Rectal smooth muscle tissue (tissue), 1 donor: ENCODE measurements at regions not wholly inside any gene's neighbourhood (a gene's known extent, or its start where the extent isn't known, plus 50 kb on each side); places are given as distances from the start of the nearest gene placed in this dataset.

Experiments
- H3K27ac ChIP-seq: one replicate; pipeline ENCODE4 v1.7.0; 2013; ENCODE audit warnings: low read depth, low read length, inconsistent platforms
- H3K27me3 ChIP-seq: one replicate; pipeline ENCODE4 v1.7.0; 2013; ENCODE audit warnings: low read length; ENCODE audit not compliant: control insufficient read depth, insufficient read depth
- H3K36me3 ChIP-seq: one replicate; pipeline ENCODE4 v1.7.0; 2013; ENCODE audit warnings: low read length; ENCODE audit not compliant: control insufficient read depth, insufficient read depth
- H3K4me1 ChIP-seq: one replicate; pipeline ENCODE4 v1.7.0; 2013; ENCODE audit warnings: low read length; ENCODE audit not compliant: control insufficient read depth, insufficient read depth
- H3K4me3 ChIP-seq: one replicate; pipeline ENCODE4 v1.7.0; 2013; ENCODE audit warnings: low read length
- H3K9ac ChIP-seq: one replicate; pipeline ENCODE4 v1.7.0; 2013; ENCODE audit warnings: low read length

DNA sequence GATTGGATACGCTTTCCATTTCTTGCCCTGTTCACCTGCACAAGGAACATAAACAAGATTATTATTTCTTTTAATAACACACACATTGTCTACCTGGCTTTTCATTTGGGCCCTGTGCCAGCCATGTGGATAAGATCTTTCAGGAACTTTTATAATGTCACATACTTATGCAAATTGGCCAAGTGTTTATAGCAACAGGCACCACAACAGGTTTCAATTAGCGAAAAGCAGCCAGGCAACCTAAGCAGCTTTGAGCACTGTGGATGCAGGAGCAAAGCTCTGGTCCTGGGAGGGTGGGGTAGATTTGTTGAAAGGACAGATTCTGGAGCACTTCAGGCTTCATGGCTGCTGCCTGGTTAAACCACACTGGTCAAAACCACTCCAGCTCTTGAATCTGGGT, 217.4 kb downstream of the BARX2 start:
- Histone ChIP-seq H3K4me3 (no peak overlapping the region), H3K27me3 (no peaks in the 10 kb centered on the region), H3K4me1 (no peaks in the 10 kb centered on the region), H3K9ac (no peak overlapping the region), H3K36me3 (no peaks in the 10 kb centered on the region), H3K27ac (no peak overlapping the region)

- Histone ChIP-seq H3K4me3 (no peak overlapping the region), H3K27me3 (no peaks in the 10 kb centered on the region), H3K9ac (no peak overlapping the region), H3K27ac (no peak overlapping the region), H3K36me3 (no peaks in the 10 kb centered on the region), H3K4me1 (no peaks in the 10 kb centered on the region)
These were observed 219.7 kb downstream of the BARX2 start for GRCh38 chr11:129595038-129595962.

- Histone ChIP-seq H3K9ac (no peak overlapping the region), H3K27me3 (no peaks in the 10 kb centered on the region), H3K4me3 (no peak overlapping the region), H3K36me3 (no peaks in the 10 kb centered on the region), H3K4me1 (no peaks in the 10 kb centered on the region), H3K27ac (no peak overlapping the region)
These were observed 219.3 kb upstream of the TMEM45B start for GRCh38 chr11:129596351-129596750.

DNA sequence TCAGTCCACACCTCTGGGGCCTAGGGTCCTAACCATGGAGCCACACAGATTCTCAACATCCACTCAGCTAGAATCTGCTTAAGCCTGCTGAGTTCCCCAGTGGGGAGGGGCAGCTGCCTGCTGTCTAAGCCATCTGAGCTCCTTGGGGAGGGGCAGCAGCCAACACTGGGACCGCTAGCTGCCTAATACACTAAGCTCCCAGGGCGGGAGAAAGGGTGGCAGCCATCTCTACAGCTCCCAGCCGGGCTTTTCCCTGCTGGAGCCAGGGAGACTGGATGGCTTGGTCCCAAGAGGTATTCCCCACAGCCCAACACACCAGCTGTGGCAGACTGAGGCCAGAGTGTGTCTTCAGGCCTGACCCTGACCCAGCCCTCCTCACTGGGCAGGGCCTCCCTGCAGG, 217.3 kb upstream of the TMEM45B start:
- Histone ChIP-seq H3K9ac (no peak overlapping the region), H3K27ac (no peak overlapping the region), H3K27me3 (no peaks in the 10 kb centered on the region), H3K4me1 (no peaks in the 10 kb centered on the region), H3K4me3 (no peak overlapping the region), H3K36me3 (no peaks in the 10 kb centered on the region)

DNA sequence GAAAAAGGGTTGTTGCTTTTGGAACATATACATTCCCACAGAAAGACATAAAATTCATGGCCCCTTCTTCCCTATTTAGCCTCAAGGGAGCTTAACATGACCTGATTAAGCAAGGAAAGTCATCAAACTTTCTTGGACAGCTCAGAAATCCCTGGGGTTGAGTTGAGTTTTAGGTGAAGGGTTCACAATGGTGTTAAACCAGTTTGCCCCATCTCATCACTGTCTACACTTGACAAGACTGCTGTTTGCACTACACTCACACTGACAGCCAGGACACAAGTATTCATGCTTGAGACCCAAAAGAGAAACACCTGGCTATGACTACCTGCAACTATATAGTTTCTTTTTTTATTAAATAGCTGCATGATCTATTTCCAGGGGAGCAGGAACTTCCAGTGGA, 209.8 kb upstream of the TMEM45B start:
- H3K4me1 ChIP-seq = no peaks in the 10 kb centered on the region
- no peak overlapping the region for H3K27ac ChIP-seq
- H3K9ac ChIP-seq = no peak overlapping the region
- H3K27me3 ChIP-seq = no peaks in the 10 kb centered on the region
- no peak overlapping the region for H3K4me3 ChIP-seq
- H3K36me3 ChIP-seq = no peaks in the 10 kb centered on the region

- Histone ChIP-seq H3K4me1 (no peaks in the 10 kb centered on the region), H3K4me3 (no peak overlapping the region), H3K27ac (no peak overlapping the region), H3K27me3 (no peaks in the 10 kb centered on the region), H3K36me3 (no peaks in the 10 kb centered on the region), H3K9ac (no peak overlapping the region)
These were observed 206.9 kb upstream of the TMEM45B start for GRCh38 chr11:129608711-129609110.

- H3K9ac ChIP-seq = no peak overlapping the region
- H3K4me1 ChIP-seq = no peaks in the 10 kb centered on the region
- H3K4me3 ChIP-seq = no peak overlapping the region
- H3K27ac ChIP-seq = no peak overlapping the region
- no peaks in the 10 kb centered on the region for H3K36me3 ChIP-seq
- no peaks in the 10 kb centered on the region for H3K27me3 ChIP-seq
These were observed 205.5 kb upstream of the TMEM45B start for GRCh38 chr11:129610125-129610524.

DNA sequence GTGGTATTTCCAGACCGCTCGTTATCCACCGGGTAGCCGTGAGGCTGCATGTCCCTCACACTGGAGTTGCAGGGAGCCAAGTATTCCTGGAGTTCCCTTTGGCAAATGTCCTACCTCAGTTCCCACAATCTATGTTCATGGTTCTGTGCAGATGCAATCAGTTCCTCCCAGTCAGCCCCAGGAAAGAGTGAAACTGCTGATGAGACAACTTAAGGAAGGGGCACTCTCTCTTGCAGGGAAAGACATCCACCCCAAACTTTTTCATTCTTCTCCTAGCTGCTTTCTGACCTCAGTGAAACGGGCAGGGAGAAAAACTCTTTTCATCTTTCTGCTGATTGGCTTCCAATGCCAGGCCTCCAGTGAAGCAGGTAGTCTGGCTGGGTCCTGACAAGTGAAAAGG, 205.1 kb upstream of the TMEM45B start:
- H3K27ac ChIP-seq = no peak overlapping the region
- H3K27me3 ChIP-seq = no peaks in the 10 kb centered on the region
- no peak overlapping the region for H3K9ac ChIP-seq
- H3K4me1 ChIP-seq = no peaks in the 10 kb centered on the region
- no peak overlapping the region for H3K4me3 ChIP-seq
- no peaks in the 10 kb centered on the region for H3K36me3 ChIP-seq

DNA sequence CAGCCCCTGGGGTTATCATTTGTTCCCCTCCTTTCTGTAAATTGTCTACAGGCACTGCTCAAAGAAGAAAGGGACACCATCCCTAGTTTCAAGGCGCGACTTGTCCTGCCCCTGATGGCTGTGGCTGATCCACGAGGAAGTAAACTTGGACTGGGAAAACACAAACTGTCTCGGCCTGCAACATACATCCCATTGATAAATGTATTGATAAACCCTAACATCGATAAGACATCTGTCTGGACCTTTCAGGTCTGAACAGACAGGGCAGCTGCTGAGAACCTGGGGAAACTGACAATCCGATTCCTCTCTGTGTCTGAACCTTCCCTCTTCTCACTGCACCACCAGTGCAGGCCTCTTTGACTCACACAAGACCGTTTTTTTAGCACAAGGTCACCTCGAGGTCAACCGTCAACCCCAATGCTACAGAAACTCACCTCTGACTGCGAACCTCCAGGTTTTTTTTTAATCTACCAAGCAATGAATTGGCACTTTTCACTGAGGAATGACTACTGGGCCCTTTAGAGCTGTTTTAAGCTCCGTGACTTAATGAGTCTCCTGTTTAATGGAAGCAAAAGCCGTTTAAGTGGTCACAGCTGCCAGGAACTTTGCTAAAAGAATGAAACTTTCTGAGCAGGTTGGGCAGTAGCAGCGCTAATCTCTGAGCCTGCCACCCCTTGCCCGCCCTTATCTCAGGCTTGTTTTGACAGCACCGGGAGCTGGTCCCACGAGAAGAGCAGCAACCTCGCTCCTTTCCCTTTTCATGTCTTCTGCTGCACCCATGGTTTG, 203.8 kb upstream of the TMEM45B start:
- no peak overlapping the region for H3K4me3 ChIP-seq
- H3K4me1 ChIP-seq = no peaks in the 10 kb centered on the region
- H3K9ac ChIP-seq = no peak overlapping the region
- H3K27me3 ChIP-seq = no peaks in the 10 kb centered on the region
- H3K27ac ChIP-seq = no peak overlapping the region
- H3K36me3 ChIP-seq = no peaks in the 10 kb centered on the region

DNA sequence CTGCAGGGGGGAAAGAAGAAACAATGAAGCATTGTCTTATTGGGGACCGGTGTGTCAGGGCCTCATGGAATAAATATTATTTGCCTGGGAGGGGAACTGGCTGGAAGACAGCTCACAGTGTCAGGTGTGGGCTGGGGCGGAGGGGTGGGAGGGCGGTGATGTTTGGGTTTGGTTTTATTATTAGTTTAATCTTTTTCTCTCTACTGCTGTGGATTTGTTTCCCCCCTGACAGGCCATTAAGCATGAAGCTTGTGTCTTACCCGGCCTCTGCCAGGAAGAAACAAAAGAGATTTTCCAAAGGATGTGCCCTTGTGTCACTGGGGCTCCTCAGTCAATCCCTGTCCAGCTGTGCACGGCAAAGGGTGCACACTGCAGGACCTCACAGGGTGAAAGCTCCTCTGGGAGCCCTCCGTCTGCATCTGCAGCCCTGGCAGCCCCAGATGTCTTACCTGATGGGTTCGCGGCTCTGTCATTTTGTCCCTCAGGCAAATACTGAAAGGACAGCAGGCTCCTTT, 203.1 kb upstream of the TMEM45B start:
- no peaks in the 10 kb centered on the region for H3K4me1 ChIP-seq
- no peak overlapping the region for H3K9ac ChIP-seq
- no peak overlapping the region for H3K4me3 ChIP-seq
- H3K36me3 ChIP-seq = no peaks in the 10 kb centered on the region
- no peaks in the 10 kb centered on the region for H3K27me3 ChIP-seq
- H3K27ac ChIP-seq = no peak overlapping the region

DNA sequence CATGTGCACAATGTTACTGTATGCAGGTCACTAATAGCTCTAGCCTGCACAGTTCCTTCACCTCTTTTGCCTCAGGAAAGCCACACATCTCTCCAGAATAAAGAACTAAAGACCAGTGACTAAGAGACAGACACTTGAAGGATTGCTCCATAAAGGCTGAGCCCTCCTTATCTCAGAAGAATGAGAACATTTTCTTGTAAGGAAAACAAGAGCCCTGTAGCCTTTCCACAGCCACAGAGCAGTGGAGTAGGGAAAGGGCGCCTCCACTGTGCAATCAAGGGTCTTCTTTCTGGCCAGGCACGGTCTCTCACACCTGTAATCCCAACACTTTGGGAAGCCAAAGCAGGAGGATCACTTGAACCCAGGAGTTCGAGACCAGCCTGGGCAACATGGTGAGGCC, 202.6 kb upstream of the TMEM45B start:
- no peak overlapping the region for H3K27ac ChIP-seq

DNA sequence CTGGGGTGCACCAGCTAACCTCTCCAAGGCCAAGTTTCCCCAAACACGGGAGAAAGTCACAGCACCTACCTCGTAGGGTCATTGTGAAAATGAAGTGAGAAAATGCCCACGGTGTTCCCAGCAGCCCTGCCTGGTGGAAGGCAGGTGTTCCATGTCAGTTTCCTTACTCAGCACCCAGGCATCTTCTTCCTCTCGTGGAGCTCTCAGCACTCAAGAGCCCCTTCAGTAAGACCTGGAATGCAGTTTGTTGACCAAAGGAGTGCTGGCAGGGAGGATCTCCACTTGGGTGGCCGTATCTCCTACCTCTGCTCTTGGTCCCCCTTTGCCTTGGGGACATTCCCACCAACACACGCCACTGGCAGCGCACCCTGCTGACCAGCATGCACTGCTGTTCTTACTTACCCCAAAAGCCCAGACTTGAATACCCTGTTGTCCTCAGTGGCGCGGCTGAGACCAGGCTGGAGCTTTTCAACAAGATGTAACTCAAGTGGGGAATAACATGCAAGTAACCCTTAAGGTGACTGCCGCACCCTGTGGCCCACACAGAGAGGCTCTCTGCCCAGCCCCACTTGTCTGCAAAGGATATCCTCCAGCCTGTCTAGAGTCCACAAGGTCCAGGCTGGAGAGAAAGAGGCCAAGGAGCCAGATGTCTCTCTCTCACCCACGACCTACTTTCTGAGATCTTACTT, 201.2 kb upstream of the TMEM45B start:
- H3K27me3 ChIP-seq = no peaks in the 10 kb centered on the region
- H3K9ac ChIP-seq = no peak overlapping the region
- no peak overlapping the region for H3K27ac ChIP-seq
- H3K4me3 ChIP-seq = no peak overlapping the region
- H3K36me3 ChIP-seq = no peaks in the 10 kb centered on the region
- no peaks in the 10 kb centered on the region for H3K4me1 ChIP-seq

More for the DNA sequence above, 202.6 kb upstream of the TMEM45B start:
- no peak overlapping the region for H3K4me3 ChIP-seq
- H3K4me1 ChIP-seq = no peaks in the 10 kb centered on the region
- no peaks in the 10 kb centered on the region for H3K36me3 ChIP-seq
- no peaks in the 10 kb centered on the region for H3K27me3 ChIP-seq
- no peak overlapping the region for H3K9ac ChIP-seq
